BLaER1 treated with 17β-estradiol and CSF1 and Interleukin-3, amounts not matched to agents 10 nM and 100 nM (cell line): ENCODE measurements at regions not wholly inside any gene's neighbourhood (a gene's known extent, or its start where the extent isn't known, plus 50 kb on each side); places are given as distances from the start of the nearest gene placed in this dataset.

Experiments used
- H3K27ac ChIP-seq, 11 experiments: shearing (Covaris generic); formaldehyde crosslinking; 2 replicates each; pipeline ENCODE4 v1.8.1; 2022
- H3K27me3 ChIP-seq, 11 experiments: shearing (Covaris generic); formaldehyde crosslinking; 2 replicates each; pipeline ENCODE4 v1.8.1; 2022
- H3K36me3 ChIP-seq, 11 experiments: shearing (Covaris generic); formaldehyde crosslinking; 2 replicates each; pipeline ENCODE4 v1.8.1; 2022
- H3K4me1 ChIP-seq, 10 experiments: shearing (Covaris generic); formaldehyde crosslinking; 2 replicates each; pipeline ENCODE4 v1.8.1; 2022
- H3K4me2 ChIP-seq, 11 experiments: shearing (Covaris generic); formaldehyde crosslinking; 2 replicates each; pipeline ENCODE4 v1.8.1; 2022
- H3K4me3 ChIP-seq, 10 experiments: shearing (Covaris generic); formaldehyde crosslinking; 2 replicates each; pipeline ENCODE4 v1.8.1; 2022
- H3K9ac ChIP-seq, 11 experiments: shearing (Covaris generic); formaldehyde crosslinking; 2 replicates each; pipeline ENCODE4 v1.8.1; 2022
- H3K9me3 ChIP-seq, 11 experiments: shearing (Covaris generic); formaldehyde crosslinking; replicated peaks in 1 of 11; 2 replicates each; pipeline ENCODE4 v1.8.1; 2022
- H4K20me1 ChIP-seq, 11 experiments: shearing (Covaris generic); formaldehyde crosslinking; 2 replicates each; pipeline ENCODE4 v1.8.1; 2022
- Cebpa-rat ChIP-seq, 11 experiments: shearing (Covaris generic); IDR thresholded peaks; 2 replicates each; pipeline ENCODE4 v1.8.1; 2022

DNA sequence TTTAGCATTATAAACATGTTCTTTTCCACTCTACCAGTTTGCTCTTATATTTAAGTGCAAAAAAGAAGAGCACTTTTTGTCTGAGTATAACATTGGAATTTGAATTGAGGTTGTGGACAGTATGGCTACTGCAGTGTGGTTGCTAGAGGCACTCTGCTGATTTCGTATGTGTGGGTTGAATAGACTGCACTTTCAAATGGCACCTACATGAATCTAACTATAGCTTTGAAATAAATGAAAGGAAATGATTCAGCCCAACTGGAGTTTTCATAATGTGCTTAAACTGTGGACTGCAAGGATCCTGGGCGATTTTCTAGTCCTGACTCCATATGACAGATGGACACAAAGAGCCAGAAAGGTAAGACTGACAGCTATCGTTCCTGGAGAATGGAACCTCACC, 657.6 kb upstream of the RIOK2 start:
- no peak overlapping the region for H3K4me3 ChIP-seq
- no peak for TF ChIP-seq Cebpa-rat (IDR thresholded peaks at IDR 0.05)

DNA sequence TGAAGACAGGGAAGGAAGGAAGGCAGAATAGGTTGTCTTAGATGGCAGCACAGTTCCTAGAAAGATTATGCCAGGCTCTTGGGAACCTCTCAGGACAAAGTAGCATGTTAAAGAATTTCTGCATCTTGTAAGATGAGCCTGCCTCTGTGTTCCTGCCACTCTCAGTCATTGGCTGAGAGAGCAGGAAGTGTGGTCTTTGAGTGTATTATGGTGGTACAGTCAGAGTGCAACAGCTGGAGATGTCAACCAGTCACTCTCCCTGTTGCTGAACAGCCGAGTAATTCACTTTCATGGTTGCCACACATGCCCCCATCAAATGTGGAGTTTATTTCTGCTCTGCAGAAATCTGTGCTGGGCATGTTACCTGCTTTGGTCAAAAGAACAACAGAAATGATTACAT, 659.6 kb upstream of the RIOK2 start:
- Histone ChIP-seq H3K9ac (no peak overlapping the region), H4K20me1 (no peaks in the 10 kb centered on the region), H3K4me3 (no peak overlapping the region), H3K27me3 (peaks cover 0 to 84% (median 0%) of the 10 kb centered on the region in 11 experiments; a peak in 6 of 22 replicates), H3K27ac (peak overlapping the region in 1 of 11 experiments; percentile 45; a peak in 2 of 22 replicates), H3K9me3 (peaks cover 0 to 8% (median 0%) of the 10 kb centered on the region in 11 experiments; a peak in 2 of 22 replicates), H3K36me3 (no peaks in the 10 kb centered on the region), H3K4me1 (peaks cover 0 to 58% (median 29%) of the 10 kb centered on the region in 10 experiments; a peak in 14 of 20 replicates), H3K4me2 (peak overlapping the region in 1 of 11 experiments; percentile 40; a peak in 1 of 22 replicates)
- TF ChIP-seq Cebpa-rat (IDR thresholded peaks at IDR 0.05): no peak

More for the DNA sequence above, 657.6 kb upstream of the RIOK2 start:
- Histone ChIP-seq H3K27me3 (peaks cover 0 to 89% (median 0%) of the 10 kb centered on the region in 11 experiments; a peak in 6 of 22 replicates), H3K9me3 (peaks cover 0 to 8% (median 0%) of the 10 kb centered on the region in 11 experiments; a peak in 2 of 22 replicates), H3K4me2 (peak overlapping the region in 6 of 11 experiments; percentile 2 to 58 (median 23); a peak in 9 of 22 replicates), H3K4me1 (peaks cover 0 to 52% (median 29%) of the 10 kb centered on the region in 10 experiments; a peak in 14 of 20 replicates), H3K27ac (no peak overlapping the region), H4K20me1 (no peaks in the 10 kb centered on the region), H3K9ac (no peak overlapping the region), H3K36me3 (no peaks in the 10 kb centered on the region)

DNA sequence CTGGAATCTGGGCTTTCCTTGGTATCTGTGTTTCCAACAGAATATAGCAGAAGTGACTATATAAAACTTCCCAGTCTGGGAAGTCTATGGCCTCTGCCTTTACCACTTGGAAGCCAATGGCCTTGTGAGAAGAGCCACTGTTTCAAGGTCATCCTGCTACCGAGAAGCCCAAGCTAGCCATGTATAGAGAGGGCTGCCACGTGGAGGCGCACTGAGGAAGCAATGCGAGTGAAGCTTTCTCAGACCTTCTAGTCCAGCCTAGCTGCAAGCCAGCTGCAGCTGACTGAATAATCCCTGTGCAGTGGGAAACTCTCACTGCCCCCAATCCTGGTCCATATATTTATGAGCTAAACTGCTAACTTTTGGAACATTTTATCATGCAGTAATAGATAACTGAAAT, 661.8 kb upstream of the RIOK2 start:
- peaks cover 0 to 85% (median 0%) of the 10 kb centered on the region in 11 experiments; a peak in 6 of 22 replicates for H3K27me3 ChIP-seq
- H3K4me1 ChIP-seq: peaks cover 0 to 40% (median 18%) of the 10 kb centered on the region in 10 experiments; a peak in 14 of 20 replicates
- H3K9me3 ChIP-seq: peaks cover 0 to 8% (median 0%) of the 10 kb centered on the region in 11 experiments; a peak in 2 of 22 replicates
- peak overlapping the region in 4 of 11 experiments; percentile 2 to 36 (median 20); a peak in 3 of 22 replicates for H3K27ac ChIP-seq
- no peak overlapping the region for H3K9ac ChIP-seq
- H3K4me3 ChIP-seq: no peak overlapping the region
- no peaks in the 10 kb centered on the region for H4K20me1 ChIP-seq
- peak overlapping the region in 4 of 11 experiments; percentile 24 to 55 (median 36); a peak in 3 of 22 replicates for H3K4me2 ChIP-seq
- no peaks in the 10 kb centered on the region for H3K36me3 ChIP-seq
- TF ChIP-seq Cebpa-rat (IDR thresholded peaks at IDR 0.05): no peak

DNA sequence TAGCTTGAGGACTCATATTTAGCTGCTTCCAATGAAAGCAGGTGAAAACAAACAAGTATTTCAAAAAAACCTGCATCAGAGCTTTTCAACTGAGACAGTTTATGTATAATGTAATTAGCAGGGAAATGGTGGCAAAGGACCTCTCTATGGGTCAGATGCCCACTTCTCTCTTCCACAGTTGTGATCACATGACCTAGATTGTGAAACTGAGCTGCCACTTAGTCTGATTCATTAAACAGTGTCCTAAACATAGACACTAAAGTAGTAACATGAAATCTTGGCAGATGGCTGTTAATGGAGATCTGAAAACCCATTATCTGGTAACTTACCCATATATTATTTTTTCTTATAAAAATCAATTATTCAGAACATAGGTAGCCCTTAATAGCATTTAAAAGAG, 663.6 kb upstream of the RIOK2 start:
- Histone ChIP-seq H3K27ac (peak overlapping the region in 1 of 11 experiments; percentile 7; a peak in 1 of 22 replicates), H3K27me3 (peaks cover 0 to 68% (median 0%) of the 10 kb centered on the region in 11 experiments; a peak in 6 of 22 replicates), H3K4me2 (peak overlapping the region in 4 of 11 experiments; percentile 9 to 33 (median 22); a peak in 5 of 22 replicates), H3K9me3 (peaks cover 0 to 8% (median 0%) of the 10 kb centered on the region in 11 experiments; a peak in 2 of 22 replicates), H3K36me3 (no peaks in the 10 kb centered on the region), H3K9ac (no peak overlapping the region), H3K4me1 (peaks cover 0 to 26% (median 12%) of the 10 kb centered on the region in 10 experiments; a peak in 11 of 20 replicates), H3K4me3 (no peak overlapping the region), H4K20me1 (no peaks in the 10 kb centered on the region)
- TF ChIP-seq Cebpa-rat (IDR thresholded peaks at IDR 0.05): no peak

DNA sequence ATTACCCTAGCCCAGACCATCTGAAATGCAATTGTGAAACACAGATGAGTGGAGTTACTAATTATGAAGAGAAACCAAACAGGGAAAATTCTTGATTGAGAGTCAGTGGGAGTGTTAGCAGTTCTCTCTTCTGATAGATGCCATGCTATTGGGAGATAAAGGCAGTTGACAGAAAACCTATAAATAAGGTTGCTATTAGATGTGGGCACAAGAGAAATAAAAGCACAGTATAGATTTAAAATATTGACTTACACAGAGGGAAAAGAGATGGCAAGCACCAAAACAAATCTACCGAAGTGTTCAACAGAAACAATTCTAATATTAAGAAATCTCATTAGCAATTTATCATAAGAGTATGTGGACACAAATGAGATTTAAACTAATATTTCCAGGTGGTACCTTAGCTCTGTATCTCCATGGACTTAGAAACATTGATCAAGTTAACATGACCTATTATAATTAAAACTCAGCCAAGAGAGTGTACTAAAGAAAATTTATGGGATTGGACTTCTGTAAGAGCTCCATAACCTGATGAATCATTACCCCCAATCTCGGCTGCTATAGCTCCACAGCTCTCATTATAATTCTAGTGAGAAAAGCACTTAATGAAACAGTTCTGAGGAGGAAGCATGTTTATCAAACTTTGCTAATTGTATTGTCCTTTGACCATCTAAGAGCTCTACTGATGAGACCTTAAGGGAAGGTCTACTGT, 665.0 kb upstream of the RIOK2 start:
- H3K4me2 ChIP-seq: no peak overlapping the region
- H3K9me3 ChIP-seq: peaks cover 0 to 8% (median 0%) of the 10 kb centered on the region in 11 experiments; a peak in 2 of 22 replicates
- H3K4me3 ChIP-seq: no peak overlapping the region
- H3K9ac ChIP-seq: no peak overlapping the region
- H3K4me1 ChIP-seq: peaks cover 0 to 26% (median 12%) of the 10 kb centered on the region in 10 experiments; a peak in 11 of 20 replicates
- H3K36me3 ChIP-seq: no peaks in the 10 kb centered on the region
- no peaks in the 10 kb centered on the region for H4K20me1 ChIP-seq
- H3K27me3 ChIP-seq: peaks cover 0 to 58% (median 0%) of the 10 kb centered on the region in 11 experiments; a peak in 6 of 22 replicates
- TF ChIP-seq Cebpa-rat (IDR thresholded peaks at IDR 0.05): no peak
- H3K27ac ChIP-seq: no peak overlapping the region

DNA sequence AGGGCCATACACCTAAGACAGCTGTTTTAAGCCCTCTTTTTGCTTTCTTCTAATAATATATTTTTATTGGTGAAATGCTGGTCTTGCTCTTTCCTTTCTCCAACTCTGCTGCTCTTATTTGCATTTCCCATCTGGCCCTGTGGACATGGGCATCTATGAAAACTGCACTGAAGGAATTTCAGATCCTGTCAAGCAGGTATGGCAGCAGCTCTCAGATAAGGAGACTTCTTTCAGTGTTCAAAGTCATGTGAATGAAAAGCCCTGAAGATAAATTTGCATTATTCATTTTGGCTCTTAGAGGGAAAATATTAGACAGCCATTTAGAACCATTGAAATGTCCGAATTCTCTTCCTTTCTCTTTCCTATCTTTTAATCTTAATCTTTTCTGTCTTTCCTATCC, 668.0 kb upstream of the RIOK2 start:
- Histone ChIP-seq H3K27ac (no peak overlapping the region), H3K4me1 (peaks cover 0 to 11% (median 0%) of the 10 kb centered on the region in 10 experiments; a peak in 1 of 20 replicates), H3K9me3 (peaks cover 0 to 4% (median 0%) of the 10 kb centered on the region in 11 experiments; a peak in 2 of 22 replicates), H3K4me2 (no peak overlapping the region), H3K9ac (no peak overlapping the region), H3K27me3 (peaks cover 0 to 34% (median 0%) of the 10 kb centered on the region in 11 experiments; a peak in 3 of 22 replicates), H3K4me3 (no peak overlapping the region), H3K36me3 (no peaks in the 10 kb centered on the region), H4K20me1 (no peaks in the 10 kb centered on the region)
- TF ChIP-seq Cebpa-rat (IDR thresholded peaks at IDR 0.05): no peak

DNA sequence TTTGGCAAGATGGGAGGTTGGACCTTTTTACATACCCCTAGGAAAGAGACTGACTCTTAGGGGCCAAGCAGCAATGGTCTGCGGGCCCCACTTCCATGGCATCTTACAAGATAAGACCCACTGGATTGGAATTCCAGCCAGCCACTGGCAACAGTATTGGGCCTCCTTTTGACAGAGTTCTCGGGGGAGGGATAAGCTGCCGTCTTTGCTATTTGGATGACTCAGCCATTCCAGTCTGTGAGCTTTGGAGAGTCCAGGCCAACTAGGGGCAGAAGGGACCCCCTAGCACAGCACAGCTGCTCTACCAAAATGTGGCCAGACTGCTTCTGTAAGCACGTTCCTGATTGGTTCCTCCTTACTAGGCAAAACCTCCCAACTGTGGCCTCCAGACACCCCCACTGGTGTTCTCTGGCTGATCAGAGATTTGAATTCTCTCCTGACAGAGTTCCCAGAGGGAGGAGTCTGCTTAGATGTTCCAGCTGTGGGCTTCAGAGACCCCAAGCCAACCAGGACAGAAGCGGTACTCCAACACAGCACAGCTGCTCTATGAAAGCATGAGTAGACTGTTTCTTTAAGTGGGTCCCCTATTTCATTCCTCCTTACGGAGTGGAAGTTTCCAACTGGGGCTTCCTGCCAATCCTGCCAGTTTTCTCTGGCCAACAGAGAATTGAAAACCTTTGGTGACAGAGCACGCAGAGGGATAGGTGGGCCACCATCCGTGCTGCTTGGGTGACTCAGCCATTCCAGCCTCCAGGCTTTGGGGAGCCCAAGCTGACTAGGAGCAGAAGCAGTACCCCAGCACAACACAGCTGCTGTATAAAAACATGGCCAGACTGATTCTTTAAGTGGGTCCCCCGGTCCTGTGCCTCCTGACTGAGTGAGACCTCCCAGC, 672.1 kb upstream of the RIOK2 start:
- Histone ChIP-seq H4K20me1 (no peaks in the 10 kb centered on the region), H3K4me3 (no peak overlapping the region), H3K36me3 (no peaks in the 10 kb centered on the region), H3K4me2 (no peak overlapping the region), H3K4me1 (no peaks in the 10 kb centered on the region), H3K27me3 (peaks cover 0 to 18% (median 0%) of the 10 kb centered on the region in 11 experiments; a peak in 3 of 22 replicates), H3K9ac (no peak overlapping the region), H3K9me3 (peaks cover 5 to 19% (median 6%) of the 10 kb centered on the region in 11 experiments; a peak in 12 of 22 replicates), H3K27ac (no peak overlapping the region)
- TF ChIP-seq Cebpa-rat (IDR thresholded peaks at IDR 0.05): no peak

DNA sequence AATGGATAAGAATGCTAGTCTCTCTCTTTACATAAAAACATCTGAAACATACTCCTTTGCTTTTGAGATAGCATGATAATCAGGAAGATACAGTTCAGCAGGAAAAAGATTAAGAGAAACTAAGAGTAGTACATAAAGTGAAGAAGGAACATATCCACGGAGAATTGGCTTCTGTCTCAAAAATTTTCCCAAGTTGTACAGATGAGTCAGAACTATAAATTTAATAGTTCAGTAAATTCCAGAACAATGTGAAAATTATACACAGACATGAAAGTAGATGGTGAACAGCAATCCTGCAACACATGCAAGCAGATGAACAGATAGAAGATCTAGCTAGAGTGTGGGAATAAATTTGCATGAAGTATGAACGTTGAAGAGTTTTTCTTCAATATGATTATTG, 691.4 kb upstream of the RIOK2 start:
- H3K4me1 ChIP-seq: no peaks in the 10 kb centered on the region
- H4K20me1 ChIP-seq: no peaks in the 10 kb centered on the region
- H3K27ac ChIP-seq: no peak overlapping the region
- no peaks in the 10 kb centered on the region for H3K36me3 ChIP-seq
- no peak for TF ChIP-seq Cebpa-rat (IDR thresholded peaks at IDR 0.05)
- H3K27me3 ChIP-seq: no peaks in the 10 kb centered on the region
- H3K9me3 ChIP-seq: peaks cover 0 to 5% (median 0%) of the 10 kb centered on the region in 11 experiments; a peak in 1 of 22 replicates
- no peak overlapping the region for H3K4me3 ChIP-seq
- no peak overlapping the region for H3K4me2 ChIP-seq
- H3K9ac ChIP-seq: no peak overlapping the region
